IPS-18a (cell line): ENCODE measurements at regions not wholly inside any gene's neighbourhood (a gene's known extent, or its start where the extent isn't known, plus 50 kb on each side); places are given as distances from the start of the nearest gene placed in this dataset.
"Not testable (repeated sequence)": the region's sequence is repeated elsewhere in the genome, so short reads cannot be mapped to it uniquely, and the experiment has no call there.

ENCODE experiments used
- H3K27ac ChIP-seq: one replicate; pipeline ENCODE4 v1.5.1; 2013; ENCODE audit warnings: low read length
- H3K27me3 ChIP-seq: one replicate; pipeline ENCODE4 v1.6.1; 2013; ENCODE audit warnings: mild to moderate bottlenecking, low read length; ENCODE audit not compliant: control insufficient read depth, insufficient read depth
- H3K36me3 ChIP-seq: one replicate; pipeline ENCODE4 v1.6.1; 2013; ENCODE audit warnings: low read depth, low read length; ENCODE audit not compliant: control insufficient read depth
- H3K4me1 ChIP-seq: one replicate; pipeline ENCODE4 v1.6.1; 2013; ENCODE audit warnings: low read depth, low read length; ENCODE audit not compliant: control insufficient read depth
- H3K4me3 ChIP-seq: one replicate; pipeline ENCODE4 v1.5.1; 2013; ENCODE audit warnings: low read length
- H3K9ac ChIP-seq: one replicate; pipeline ENCODE4 v1.6.1; 2013; ENCODE audit warnings: mild to moderate bottlenecking, low read length, moderate library complexity
- H3K9me3 ChIP-seq: one replicate; pipeline ENCODE4 v1.6.1; 2013; ENCODE audit warnings: low read depth, low read length; ENCODE audit not compliant: control insufficient read depth

- not testable (repeated sequence) for H3K9ac ChIP-seq, H3K4me3 ChIP-seq, H3K4me1 ChIP-seq
Measured at GRCh38 chr13:18673794-18674193, 507.8 kb downstream of the TUBA3C start.

GRCh38 chr13:18666585-18666984 is 515.0 kb downstream of the TUBA3C start:
- H3K27ac ChIP-seq, H3K4me1 ChIP-seq, H3K9me3 ChIP-seq: not testable (repeated sequence)

More at GRCh38 chr13:18673794-18674193, 507.8 kb downstream of the TUBA3C start:
- not testable (repeated sequence) for H3K27me3 ChIP-seq, H3K27ac ChIP-seq, H3K9me3 ChIP-seq, H3K36me3 ChIP-seq

GRCh38 chr13:18665716-18666115 is 515.9 kb downstream of the TUBA3C start:
- not testable (repeated sequence) for H3K9ac ChIP-seq, H3K4me3 ChIP-seq, H3K36me3 ChIP-seq, H3K4me1 ChIP-seq, H3K9me3 ChIP-seq, H3K27me3 ChIP-seq, H3K27ac ChIP-seq

More at GRCh38 chr13:18666585-18666984, 515.0 kb downstream of the TUBA3C start:
- not testable (repeated sequence) for H3K27me3 ChIP-seq, H3K36me3 ChIP-seq, H3K9ac ChIP-seq, H3K4me3 ChIP-seq

- not testable (repeated sequence) for H3K36me3 ChIP-seq, H3K4me3 ChIP-seq, H3K4me1 ChIP-seq
Measured at GRCh38 chr13:18665124-18665523, 516.5 kb downstream of the TUBA3C start.

GRCh38 chr13:18663222-18663621 is 518.4 kb downstream of the TUBA3C start:
- not testable (repeated sequence) for H3K27ac ChIP-seq, H3K9me3 ChIP-seq, H3K4me1 ChIP-seq, H3K36me3 ChIP-seq, H3K9ac ChIP-seq, H3K4me3 ChIP-seq, H3K27me3 ChIP-seq

More at GRCh38 chr13:18665124-18665523, 516.5 kb downstream of the TUBA3C start:
- H3K9ac ChIP-seq, H3K27me3 ChIP-seq, H3K9me3 ChIP-seq, H3K27ac ChIP-seq: not testable (repeated sequence)

GRCh38 chr13:18643644-18644172 is 537.9 kb downstream of the TUBA3C start:
- not testable (repeated sequence) for H3K27ac ChIP-seq, H3K4me3 ChIP-seq, H3K9ac ChIP-seq, H3K36me3 ChIP-seq, H3K4me1 ChIP-seq, H3K27me3 ChIP-seq, H3K9me3 ChIP-seq

- H3K36me3 ChIP-seq, H3K4me1 ChIP-seq, H3K9ac ChIP-seq, H3K27me3 ChIP-seq, H3K27ac ChIP-seq, H3K4me3 ChIP-seq, H3K9me3 ChIP-seq: not testable (repeated sequence)
Measured at GRCh38 chr13:18628928-18629327, 552.7 kb downstream of the TUBA3C start.

GRCh38 chr13:18628428-18628827 is 553.2 kb downstream of the TUBA3C start:
- H3K27me3 ChIP-seq: no peaks in the 10 kb centered on the region
- peaks cover 3% of the 10 kb centered on the region for H3K9me3 ChIP-seq
- no peak overlapping the region for H3K27ac ChIP-seq
- H3K9ac ChIP-seq: no peak overlapping the region
- no peaks in the 10 kb centered on the region for H3K4me1 ChIP-seq
- H3K4me3 ChIP-seq: no peak overlapping the region
- no peaks in the 10 kb centered on the region for H3K36me3 ChIP-seq

- not testable (repeated sequence) for H3K27ac ChIP-seq, H3K36me3 ChIP-seq, H3K4me3 ChIP-seq, H3K9ac ChIP-seq, H3K4me1 ChIP-seq, H3K9me3 ChIP-seq, H3K27me3 ChIP-seq
Measured at GRCh38 chr13:18624061-18624460, 557.6 kb downstream of the TUBA3C start.

- H3K27ac ChIP-seq, H3K9me3 ChIP-seq: not testable (repeated sequence)
Measured at GRCh38 chr13:18618442-18618841, 563.2 kb downstream of the TUBA3C start.

GRCh38 chr13:18610476-18610875 is 571.1 kb downstream of the TUBA3C start:
- not testable (repeated sequence) for H3K4me3 ChIP-seq, H3K9ac ChIP-seq, H3K27me3 ChIP-seq, H3K27ac ChIP-seq, H3K9me3 ChIP-seq, H3K4me1 ChIP-seq, H3K36me3 ChIP-seq

More at GRCh38 chr13:18618442-18618841, 563.2 kb downstream of the TUBA3C start:
- not testable (repeated sequence) for H3K9ac ChIP-seq, H3K4me1 ChIP-seq, H3K27me3 ChIP-seq, H3K36me3 ChIP-seq, H3K4me3 ChIP-seq

GRCh38 chr13:18609371-18609770 is 572.3 kb downstream of the TUBA3C start:
- H3K36me3 ChIP-seq, H3K4me1 ChIP-seq, H3K9me3 ChIP-seq, H3K27me3 ChIP-seq, H3K4me3 ChIP-seq, H3K9ac ChIP-seq, H3K27ac ChIP-seq: not testable (repeated sequence)
